ENCODE measurements at regions not wholly inside any gene's neighbourhood (a gene's known extent, or its start where the extent isn't known, plus 50 kb on each side); places are given as distances from the start of the nearest gene placed in this dataset.
"Not testable (repeated sequence)": the region's sequence is repeated elsewhere in the genome, so short reads cannot be mapped to it uniquely, and the experiment has no call there.

DNA sequence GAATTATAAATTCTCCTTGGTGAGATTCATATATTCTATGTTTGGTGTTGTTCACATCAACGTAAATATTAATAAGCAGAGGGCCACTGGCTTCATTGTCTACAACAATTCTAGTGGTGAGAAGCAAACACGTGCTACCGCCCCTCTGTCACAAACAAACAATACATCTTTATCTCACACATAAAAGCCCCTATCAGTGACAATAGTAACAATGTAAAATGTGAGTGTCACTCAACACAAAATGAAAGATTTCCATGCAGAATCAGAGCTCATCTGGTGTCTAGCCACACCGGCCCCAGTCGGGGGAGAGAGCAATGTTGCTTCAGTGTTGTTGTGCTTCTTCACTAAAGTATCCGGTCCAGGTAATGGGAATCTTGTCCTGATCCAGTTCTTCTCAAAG is 932.6 kb downstream of the SOCS6 start:
- DNase-seq (ENCODE audit: low read depth) (no peak), FAIRE-seq (no peak)
- H3K27me3 ChIP-seq (ENCODE audit: control insufficient read depth, insufficient read depth, low read length): no peaks in the 10 kb centered on the region
- no peaks in the 10 kb centered on the region for H3K36me3 ChIP-seq (ENCODE audit: control insufficient read depth, insufficient read depth, low read length)
- H3K4me3 ChIP-seq (ENCODE audit: low read depth, low read length): no peak overlapping the region
- TF ChIP-seq, protein P1, sequence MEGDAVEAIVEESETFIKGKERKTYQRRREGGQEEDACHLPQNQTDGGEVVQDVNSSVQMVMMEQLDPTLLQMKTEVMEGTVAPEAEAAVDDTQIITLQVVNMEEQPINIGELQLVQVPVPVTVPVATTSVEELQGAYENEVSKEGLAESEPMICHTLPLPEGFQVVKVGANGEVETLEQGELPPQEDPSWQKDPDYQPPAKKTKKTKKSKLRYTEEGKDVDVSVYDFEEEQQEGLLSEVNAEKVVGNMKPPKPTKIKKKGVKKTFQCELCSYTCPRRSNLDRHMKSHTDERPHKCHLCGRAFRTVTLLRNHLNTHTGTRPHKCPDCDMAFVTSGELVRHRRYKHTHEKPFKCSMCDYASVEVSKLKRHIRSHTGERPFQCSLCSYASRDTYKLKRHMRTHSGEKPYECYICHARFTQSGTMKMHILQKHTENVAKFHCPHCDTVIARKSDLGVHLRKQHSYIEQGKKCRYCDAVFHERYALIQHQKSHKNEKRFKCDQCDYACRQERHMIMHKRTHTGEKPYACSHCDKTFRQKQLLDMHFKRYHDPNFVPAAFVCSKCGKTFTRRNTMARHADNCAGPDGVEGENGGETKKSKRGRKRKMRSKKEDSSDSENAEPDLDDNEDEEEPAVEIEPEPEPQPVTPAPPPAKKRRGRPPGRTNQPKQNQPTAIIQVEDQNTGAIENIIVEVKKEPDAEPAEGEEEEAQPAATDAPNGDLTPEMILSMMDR (IDR thresholded peaks at IDR 0.05; ENCODE audit: insufficient read depth, low read length, severe bottlenecking): no peak

DNA sequence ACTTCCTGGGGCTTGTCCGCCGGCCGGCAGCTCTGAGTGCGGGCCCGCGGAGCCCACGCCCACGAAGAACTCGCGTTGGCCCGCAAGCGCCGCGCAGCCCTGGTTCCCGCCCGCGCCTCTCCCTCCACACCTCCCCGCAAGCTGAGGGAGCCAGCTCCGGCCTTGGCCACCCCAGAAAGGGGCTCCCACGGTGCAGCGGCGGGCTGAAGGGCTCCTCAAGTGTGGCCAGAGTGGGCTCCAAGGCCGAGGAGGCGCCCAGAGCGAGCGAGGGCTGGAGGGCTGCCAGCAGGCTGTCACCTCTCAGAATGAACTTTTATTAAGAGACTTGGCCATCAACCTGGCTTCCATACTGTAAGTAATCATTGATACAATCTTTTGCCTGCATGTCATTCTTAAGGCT is 923.9 kb downstream of the SOCS6 start:
- FAIRE-seq; H3K27me3 ChIP-seq (ENCODE audit: control insufficient read depth, insufficient read depth, low read length); DNase-seq (ENCODE audit: low read depth); H3K36me3 ChIP-seq (ENCODE audit: control insufficient read depth, insufficient read depth, low read length); H3K4me3 ChIP-seq (ENCODE audit: low read depth, low read length): not testable (repeated sequence)

- H3K27me3 ChIP-seq (ENCODE audit: control insufficient read depth, insufficient read depth, low read length): no peaks in the 10 kb centered on the region
- H3K36me3 ChIP-seq (ENCODE audit: control insufficient read depth, insufficient read depth, low read length): no peaks in the 10 kb centered on the region
- TF ChIP-seq, protein P1 (IDR thresholded peaks at IDR 0.05; ENCODE audit: insufficient read depth, low read length, severe bottlenecking): no peak
- no peak for FAIRE-seq
- DNase-seq (ENCODE audit: low read depth): no peak
- H3K4me3 ChIP-seq (ENCODE audit: low read depth, low read length): no peak overlapping the region
These were observed 923.4 kb downstream of the SOCS6 start for GRCh38 chr18:71212222-71212621.

DNA sequence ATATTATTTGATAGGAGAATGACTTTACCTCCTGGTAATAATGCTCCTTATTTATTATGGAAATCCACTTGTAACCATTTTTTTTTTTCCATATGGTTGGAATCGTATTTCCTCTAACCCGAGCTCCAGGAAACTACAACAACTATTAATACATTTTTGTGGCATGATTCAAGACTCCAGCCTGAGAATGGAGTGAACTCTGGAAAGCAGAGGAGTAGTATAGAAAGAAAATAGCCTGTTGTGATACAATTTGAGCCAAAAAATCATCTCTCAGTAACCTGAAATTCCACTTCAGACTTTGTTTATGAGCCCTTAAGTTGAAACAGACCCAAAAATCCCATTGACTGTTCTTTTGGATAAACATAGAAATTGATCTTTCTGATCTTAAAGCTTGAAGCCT is 921.1 kb downstream of the SOCS6 start:
- FAIRE-seq: no peak
- no peak overlapping the region for H3K4me3 ChIP-seq (ENCODE audit: low read depth, low read length)
- no peak for DNase-seq (ENCODE audit: low read depth)
- H3K36me3 ChIP-seq (ENCODE audit: control insufficient read depth, insufficient read depth, low read length): no peaks in the 10 kb centered on the region
- TF ChIP-seq, protein P1 (IDR thresholded peaks at IDR 0.05; ENCODE audit: insufficient read depth, low read length, severe bottlenecking): no peak
- no peaks in the 10 kb centered on the region for H3K27me3 ChIP-seq (ENCODE audit: control insufficient read depth, insufficient read depth, low read length)

DNA sequence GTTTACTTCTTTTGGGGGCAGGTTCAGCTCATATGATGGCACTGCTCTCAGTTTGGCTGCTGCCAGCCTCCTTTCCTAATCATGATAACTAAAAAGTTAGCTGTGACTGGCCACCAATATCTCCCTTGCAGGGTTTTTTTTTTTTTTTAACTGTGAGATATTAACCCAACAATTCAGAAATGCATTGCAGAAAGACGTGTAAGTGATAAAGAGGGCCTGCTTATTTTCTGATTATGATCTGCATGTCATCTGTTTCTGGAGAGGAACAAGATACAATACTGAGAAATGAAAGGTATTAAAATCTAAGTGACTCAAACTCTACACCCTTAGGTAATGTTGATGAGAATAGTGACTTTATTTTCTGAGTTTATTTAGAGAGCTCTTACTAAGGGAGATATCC is 905.6 kb downstream of the SOCS6 start:
- FAIRE-seq (no peak), DNase-seq (ENCODE audit: low read depth) (no peak)

GRCh38 chr18:71189581-71189980 is 900.7 kb downstream of the SOCS6 start:
- DNase-seq (ENCODE audit: low read depth) (no peak), FAIRE-seq (no peak)
- no peaks in the 10 kb centered on the region for H3K27me3 ChIP-seq (ENCODE audit: control insufficient read depth, insufficient read depth, low read length)
- TF ChIP-seq, protein P1 (IDR thresholded peaks at IDR 0.05; ENCODE audit: insufficient read depth, low read length, severe bottlenecking): no peak
- H3K36me3 ChIP-seq (ENCODE audit: control insufficient read depth, insufficient read depth, low read length): no peaks in the 10 kb centered on the region
- H3K4me3 ChIP-seq (ENCODE audit: low read depth, low read length): no peak overlapping the region

More for the DNA sequence above, 905.6 kb downstream of the SOCS6 start:
- no peak overlapping the region for H3K4me3 ChIP-seq (ENCODE audit: low read depth, low read length)
- H3K36me3 ChIP-seq (ENCODE audit: control insufficient read depth, insufficient read depth, low read length): no peaks in the 10 kb centered on the region
- no peaks in the 10 kb centered on the region for H3K27me3 ChIP-seq (ENCODE audit: control insufficient read depth, insufficient read depth, low read length)
- TF ChIP-seq, protein P1 (IDR thresholded peaks at IDR 0.05; ENCODE audit: insufficient read depth, low read length, severe bottlenecking): no peak
